ENCODE measurements at regions not wholly inside any gene's neighbourhood (a gene's known extent, or its start where the extent isn't known, plus 50 kb on each side); places are given as distances from the start of the nearest gene placed in this dataset.

DNA sequence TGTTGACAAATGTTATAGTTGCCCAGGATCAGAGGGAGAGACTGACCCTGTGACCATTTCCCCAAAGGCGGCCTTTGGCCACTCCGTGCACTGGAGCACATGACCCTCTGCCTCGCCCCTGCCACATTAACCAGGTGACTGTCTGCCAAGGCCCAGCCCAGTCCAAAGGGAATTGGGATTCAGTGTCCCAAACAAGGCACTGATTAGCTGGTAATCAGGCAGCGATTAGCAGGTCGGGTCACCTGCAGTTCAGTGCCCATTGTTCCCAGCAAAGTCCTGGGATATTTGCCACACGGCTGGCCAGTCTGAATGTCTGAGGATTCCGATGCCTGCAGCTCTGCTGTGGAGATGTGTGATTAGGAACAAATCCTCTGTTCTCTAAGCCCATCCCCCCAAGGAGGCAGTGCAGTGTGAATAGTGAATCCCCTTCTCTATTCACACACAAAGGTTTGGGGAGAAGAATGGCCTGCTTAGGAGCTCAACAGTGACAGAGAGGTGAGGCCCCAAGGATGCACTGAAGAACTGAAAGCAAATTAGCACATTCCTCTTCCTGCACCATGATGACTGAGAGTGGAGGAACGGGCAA is 123.1 kb upstream of the MAF start:
- ATAC-seq, result no peak

DNA sequence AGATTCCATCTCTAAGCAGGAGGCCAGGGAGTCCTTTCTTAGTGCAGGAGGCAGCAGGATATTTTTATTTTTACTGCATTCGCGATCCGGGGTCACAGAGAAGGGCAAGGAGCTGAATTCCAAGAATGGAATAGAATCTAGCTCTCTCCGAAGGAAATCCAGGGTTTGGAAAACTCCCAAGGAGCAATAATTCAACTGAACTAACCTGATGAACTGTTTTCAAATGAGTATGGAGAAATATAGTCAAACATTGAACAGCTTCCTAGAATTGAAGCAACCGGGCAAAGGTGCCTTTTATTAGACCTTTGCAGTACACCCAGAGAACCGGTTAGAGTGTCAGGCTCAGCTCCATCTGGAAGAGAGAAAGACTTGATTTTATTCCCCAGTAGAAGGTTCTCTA is 120.7 kb upstream of the MAF start:
- TF ChIP-seq GLIS3 (CRISPR knock-in tag; IDR thresholded peaks at IDR 0.05) (no peak), TOX (CRISPR knock-in tag; IDR thresholded peaks at IDR 0.05; ENCODE audit: borderline replicate concordance) (no peak), SNAI2 (CRISPR knock-in tag; IDR thresholded peaks at IDR 0.05) (no peak), ZC3H10 (CRISPR knock-in tag; IDR thresholded peaks at IDR 0.05) (no peak), OSR1 (CRISPR knock-in tag; IDR thresholded peaks at IDR 0.05) (no peak), ARNTL (CRISPR knock-in tag; IDR thresholded peaks at IDR 0.05; ENCODE audit: borderline replicate concordance, low read depth) (no peak), RARB (CRISPR knock-in tag; IDR thresholded peaks at IDR 0.05) (no peak), ESRRG (CRISPR knock-in tag; IDR thresholded peaks at IDR 0.05) (no peak), ISL1 (CRISPR knock-in tag; IDR thresholded peaks at IDR 0.05) (no peak), ZNF70 (CRISPR knock-in tag; IDR thresholded peaks at IDR 0.05) (no peak), TCF4 (CRISPR knock-in tag; IDR thresholded peaks at IDR 0.05; ENCODE audit: borderline replicate concordance) (no peak), CSDC2 (CRISPR knock-in tag; IDR thresholded peaks at IDR 0.05) (no peak)
- TF ChIP-seq, protein P1, sequence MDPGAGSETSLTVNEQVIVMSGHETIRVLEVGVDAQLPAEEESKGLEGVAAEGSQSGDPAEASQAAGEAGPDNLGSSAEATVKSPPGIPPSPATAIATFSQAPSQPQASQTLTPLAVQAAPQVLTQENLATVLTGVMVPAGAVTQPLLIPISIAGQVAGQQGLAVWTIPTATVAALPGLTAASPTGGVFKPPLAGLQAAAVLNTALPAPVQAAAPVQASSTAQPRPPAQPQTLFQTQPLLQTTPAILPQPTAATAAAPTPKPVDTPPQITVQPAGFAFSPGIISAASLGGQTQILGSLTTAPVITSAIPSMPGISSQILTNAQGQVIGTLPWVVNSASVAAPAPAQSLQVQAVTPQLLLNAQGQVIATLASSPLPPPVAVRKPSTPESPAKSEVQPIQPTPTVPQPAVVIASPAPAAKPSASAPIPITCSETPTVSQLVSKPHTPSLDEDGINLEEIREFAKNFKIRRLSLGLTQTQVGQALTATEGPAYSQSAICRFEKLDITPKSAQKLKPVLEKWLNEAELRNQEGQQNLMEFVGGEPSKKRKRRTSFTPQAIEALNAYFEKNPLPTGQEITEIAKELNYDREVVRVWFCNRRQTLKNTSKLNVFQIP (CRISPR knock-in tag; IDR thresholded peaks at IDR 0.05; ENCODE audit: borderline replicate concordance, low read depth), result no peak
- TF ChIP-seq, protein P2, sequence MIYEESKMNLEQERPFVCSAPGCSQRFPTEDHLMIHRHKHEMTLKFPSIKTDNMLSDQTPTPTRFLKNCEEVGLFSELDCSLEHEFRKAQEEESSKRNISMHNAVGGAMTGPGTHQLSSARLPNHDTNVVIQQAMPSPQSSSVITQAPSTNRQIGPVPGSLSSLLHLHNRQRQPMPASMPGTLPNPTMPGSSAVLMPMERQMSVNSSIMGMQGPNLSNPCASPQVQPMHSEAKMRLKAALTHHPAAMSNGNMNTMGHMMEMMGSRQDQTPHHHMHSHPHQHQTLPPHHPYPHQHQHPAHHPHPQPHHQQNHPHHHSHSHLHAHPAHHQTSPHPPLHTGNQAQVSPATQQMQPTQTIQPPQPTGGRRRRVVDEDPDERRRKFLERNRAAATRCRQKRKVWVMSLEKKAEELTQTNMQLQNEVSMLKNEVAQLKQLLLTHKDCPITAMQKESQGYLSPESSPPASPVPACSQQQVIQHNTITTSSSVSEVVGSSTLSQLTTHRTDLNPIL (CRISPR knock-in tag; IDR thresholded peaks at IDR 0.05; ENCODE audit: low read depth), result no peak
- TF ChIP-seq, protein P3, sequence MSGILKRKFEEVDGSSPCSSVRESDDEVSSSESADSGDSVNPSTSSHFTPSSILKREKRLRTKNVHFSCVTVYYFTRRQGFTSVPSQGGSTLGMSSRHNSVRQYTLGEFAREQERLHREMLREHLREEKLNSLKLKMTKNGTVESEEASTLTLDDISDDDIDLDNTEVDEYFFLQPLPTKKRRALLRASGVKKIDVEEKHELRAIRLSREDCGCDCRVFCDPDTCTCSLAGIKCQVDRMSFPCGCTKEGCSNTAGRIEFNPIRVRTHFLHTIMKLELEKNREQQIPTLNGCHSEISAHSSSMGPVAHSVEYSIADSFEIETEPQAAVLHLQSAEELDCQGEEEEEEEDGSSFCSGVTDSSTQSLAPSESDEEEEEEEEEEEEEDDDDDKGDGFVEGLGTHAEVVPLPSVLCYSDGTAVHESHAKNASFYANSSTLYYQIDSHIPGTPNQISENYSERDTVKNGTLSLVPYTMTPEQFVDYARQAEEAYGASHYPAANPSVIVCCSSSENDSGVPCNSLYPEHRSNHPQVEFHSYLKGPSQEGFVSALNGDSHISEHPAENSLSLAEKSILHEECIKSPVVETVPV (CRISPR knock-in tag; IDR thresholded peaks at IDR 0.05), result no peak

More for the DNA sequence above, 123.1 kb upstream of the MAF start:
- no peak for TF ChIP-seq ZFP30 (CRISPR knock-in tag; IDR thresholded peaks at IDR 0.05)
- TF ChIP-seq ISL1 (CRISPR knock-in tag; IDR thresholded peaks at IDR 0.05), result no peak
- TF ChIP-seq, protein P1 (CRISPR knock-in tag; IDR thresholded peaks at IDR 0.05; ENCODE audit: borderline replicate concordance, low read depth), result no peak
- TF ChIP-seq ZFP3 (CRISPR knock-in tag; IDR thresholded peaks at IDR 0.05), result no peak
- TF ChIP-seq TCF4 (CRISPR knock-in tag; IDR thresholded peaks at IDR 0.05; ENCODE audit: borderline replicate concordance), result no peak
- TF ChIP-seq ZC3H10 (CRISPR knock-in tag; IDR thresholded peaks at IDR 0.05), result no peak
- no peak for TF ChIP-seq ZNF8 (CRISPR knock-in tag; IDR thresholded peaks at IDR 0.05)
- TF ChIP-seq PPARA (CRISPR knock-in tag; IDR thresholded peaks at IDR 0.05; ENCODE audit: borderline replicate concordance), result no peak
- TF ChIP-seq, protein P4, sequence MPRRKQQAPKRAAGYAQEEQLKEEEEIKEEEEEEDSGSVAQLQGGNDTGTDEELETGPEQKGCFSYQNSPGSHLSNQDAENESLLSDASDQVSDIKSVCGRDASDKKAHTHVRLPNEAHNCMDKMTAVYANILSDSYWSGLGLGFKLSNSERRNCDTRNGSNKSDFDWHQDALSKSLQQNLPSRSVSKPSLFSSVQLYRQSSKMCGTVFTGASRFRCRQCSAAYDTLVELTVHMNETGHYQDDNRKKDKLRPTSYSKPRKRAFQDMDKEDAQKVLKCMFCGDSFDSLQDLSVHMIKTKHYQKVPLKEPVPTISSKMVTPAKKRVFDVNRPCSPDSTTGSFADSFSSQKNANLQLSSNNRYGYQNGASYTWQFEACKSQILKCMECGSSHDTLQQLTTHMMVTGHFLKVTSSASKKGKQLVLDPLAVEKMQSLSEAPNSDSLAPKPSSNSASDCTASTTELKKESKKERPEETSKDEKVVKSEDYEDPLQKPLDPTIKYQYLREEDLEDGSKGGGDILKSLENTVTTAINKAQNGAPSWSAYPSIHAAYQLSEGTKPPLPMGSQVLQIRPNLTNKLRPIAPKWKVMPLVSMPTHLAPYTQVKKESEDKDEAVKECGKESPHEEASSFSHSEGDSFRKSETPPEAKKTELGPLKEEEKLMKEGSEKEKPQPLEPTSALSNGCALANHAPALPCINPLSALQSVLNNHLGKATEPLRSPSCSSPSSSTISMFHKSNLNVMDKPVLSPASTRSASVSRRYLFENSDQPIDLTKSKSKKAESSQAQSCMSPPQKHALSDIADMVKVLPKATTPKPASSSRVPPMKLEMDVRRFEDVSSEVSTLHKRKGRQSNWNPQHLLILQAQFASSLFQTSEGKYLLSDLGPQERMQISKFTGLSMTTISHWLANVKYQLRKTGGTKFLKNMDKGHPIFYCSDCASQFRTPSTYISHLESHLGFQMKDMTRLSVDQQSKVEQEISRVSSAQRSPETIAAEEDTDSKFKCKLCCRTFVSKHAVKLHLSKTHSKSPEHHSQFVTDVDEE (CRISPR knock-in tag; IDR thresholded peaks at IDR 0.05), result no peak
- TF ChIP-seq, protein P2 (CRISPR knock-in tag; IDR thresholded peaks at IDR 0.05; ENCODE audit: low read depth), result no peak
- no peak for TF ChIP-seq ZNF565 (CRISPR knock-in tag; conservative IDR thresholded peaks at IDR 0.05; ENCODE audit: low read depth)
- no peak for TF ChIP-seq SNAI2 (CRISPR knock-in tag; IDR thresholded peaks at IDR 0.05)
- no peak for TF ChIP-seq TOX (CRISPR knock-in tag; IDR thresholded peaks at IDR 0.05; ENCODE audit: borderline replicate concordance)
- no peak for TF ChIP-seq GLIS3 (CRISPR knock-in tag; IDR thresholded peaks at IDR 0.05)
- no peak for TF ChIP-seq ARNTL (CRISPR knock-in tag; IDR thresholded peaks at IDR 0.05; ENCODE audit: borderline replicate concordance, low read depth)
- no peak for TF ChIP-seq ZNF70 (CRISPR knock-in tag; IDR thresholded peaks at IDR 0.05)
- no peak for TF ChIP-seq ESRRG (CRISPR knock-in tag; IDR thresholded peaks at IDR 0.05)

More for the DNA sequence above, 120.7 kb upstream of the MAF start:
- ATAC-seq, result no peak
